NCI-H2081 (cell line): ENCODE measurements at regions not wholly inside any gene's neighbourhood (a gene's known extent, or its start where the extent isn't known, plus 50 kb on each side); places are given as distances from the start of the nearest gene placed in this dataset.

ENCODE experiments used
- DNase-seq, 2 experiments: peaks; one replicate each; lab custom pipeline; 2025; lab: John Stamatoyannopoulos, UW

DNA sequence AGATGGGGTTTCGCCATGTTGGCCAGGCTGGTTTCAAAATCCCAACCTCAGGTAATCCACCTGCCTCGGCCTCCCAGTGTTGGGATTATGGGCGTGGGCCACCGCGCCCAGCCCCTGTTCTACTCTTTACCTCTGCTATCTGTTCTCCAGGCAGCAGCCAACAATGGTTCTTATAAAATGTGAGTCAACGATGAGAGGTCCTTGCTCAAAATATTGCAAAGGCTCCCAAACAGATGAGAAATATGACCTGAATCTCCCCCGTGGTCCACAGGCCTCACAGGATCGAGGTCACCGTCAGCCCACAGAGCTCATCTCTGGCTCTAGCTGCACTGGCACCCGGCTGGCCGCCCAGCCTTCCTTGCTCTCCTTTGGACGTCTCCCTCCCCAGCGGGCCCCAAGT lies 62.0 kb upstream of the EGFR start:
- no peak for DNase-seq

DNA sequence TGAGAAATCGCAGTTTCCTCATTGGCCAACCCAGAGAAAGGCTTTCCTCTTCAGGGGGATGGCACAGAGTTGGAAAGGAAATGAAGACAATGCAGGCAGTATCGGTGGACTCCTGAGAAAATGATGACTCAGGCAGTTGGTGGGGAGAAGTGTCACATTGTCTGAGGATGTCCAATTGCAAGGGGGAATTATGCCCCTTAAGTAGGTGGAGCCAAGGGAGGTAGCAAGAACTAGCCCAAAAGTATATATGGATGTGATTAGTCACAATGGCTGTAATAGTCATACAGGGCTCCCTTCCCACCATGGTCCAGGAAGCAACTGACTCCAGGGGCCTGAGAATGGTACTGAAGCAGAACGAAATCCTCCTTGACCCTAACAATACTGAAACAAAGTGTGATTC lies 58.3 kb upstream of the EGFR start:
- DNase-seq, result no peak

DNA sequence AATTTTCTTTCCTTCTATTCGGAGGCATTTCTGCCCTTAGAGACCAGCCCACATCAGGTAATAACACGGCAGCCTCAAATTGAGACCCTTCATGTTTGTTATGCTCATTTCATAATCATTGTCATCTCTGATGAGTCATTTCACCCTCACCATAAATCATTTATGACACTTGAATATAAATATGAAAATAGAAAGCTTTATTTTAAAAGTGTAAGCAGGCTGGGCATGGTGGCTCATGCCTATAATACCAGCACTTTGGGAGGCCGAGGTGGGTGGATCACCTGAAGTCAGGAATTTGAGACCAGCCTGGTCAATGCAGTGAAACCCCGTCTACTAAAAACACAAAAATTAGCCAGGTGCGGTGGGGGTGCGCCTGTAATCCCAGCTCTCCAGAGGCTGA lies 57.4 kb upstream of the EGFR start:
- no peak for DNase-seq

DNA sequence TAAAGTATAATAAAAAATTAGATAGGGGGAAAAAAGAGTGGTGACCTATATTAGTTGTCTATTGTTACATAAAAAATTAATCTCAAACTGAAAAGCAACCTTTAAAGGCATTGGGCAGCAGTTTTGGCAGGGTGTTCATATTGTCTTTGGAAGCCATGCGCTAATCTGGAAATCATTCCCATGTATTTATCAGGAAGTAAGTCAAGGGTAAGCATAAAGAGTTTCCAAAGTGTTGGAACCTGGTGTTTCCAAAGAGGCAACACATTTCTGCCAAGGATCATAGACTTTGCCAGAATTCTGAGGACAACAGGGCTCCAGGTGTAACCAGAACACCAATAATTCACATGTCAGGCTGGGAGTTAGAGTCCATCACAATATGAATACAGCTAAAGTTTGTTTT lies 55.7 kb upstream of the EGFR start:
- DNase-seq, result no peak

DNA sequence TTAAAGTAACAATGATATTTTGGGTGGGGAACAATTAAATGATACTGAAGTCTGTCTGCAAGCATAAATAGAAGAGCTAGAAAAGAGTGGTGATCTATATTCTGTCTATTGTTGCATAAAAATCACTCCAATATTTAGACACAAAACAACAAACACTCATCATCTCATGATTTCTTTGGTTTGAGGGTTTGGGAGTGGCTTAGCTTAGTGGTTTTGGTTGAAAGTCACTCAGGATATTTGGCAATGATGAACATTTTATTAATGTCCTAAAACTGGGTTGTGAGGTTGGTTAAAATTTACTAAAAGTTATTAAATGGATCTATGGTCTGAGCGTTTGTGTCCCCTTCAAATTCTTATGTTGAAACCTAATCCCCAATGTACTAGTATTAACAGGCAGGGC lies 54.7 kb upstream of the EGFR start:
- no peak for DNase-seq

DNA sequence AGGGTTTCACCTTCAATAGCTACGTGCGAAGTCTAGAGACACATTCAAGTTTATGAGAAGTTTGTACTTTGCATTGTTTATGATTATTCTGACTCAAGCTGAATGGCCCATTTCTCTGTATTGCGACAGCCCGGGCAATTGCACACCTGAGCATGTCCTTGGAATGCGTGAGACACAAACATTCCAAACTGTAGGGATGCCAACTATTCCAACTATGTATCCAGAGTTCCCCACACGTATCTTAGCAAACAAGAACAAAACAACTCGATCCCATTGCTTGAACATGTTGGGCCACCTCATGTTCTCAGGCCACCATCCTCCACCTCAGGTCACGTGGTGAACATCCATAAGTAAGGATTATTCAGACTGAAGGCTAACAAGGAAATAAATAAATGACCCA lies 51.4 kb upstream of the EGFR start:
- no peak for DNase-seq

DNA sequence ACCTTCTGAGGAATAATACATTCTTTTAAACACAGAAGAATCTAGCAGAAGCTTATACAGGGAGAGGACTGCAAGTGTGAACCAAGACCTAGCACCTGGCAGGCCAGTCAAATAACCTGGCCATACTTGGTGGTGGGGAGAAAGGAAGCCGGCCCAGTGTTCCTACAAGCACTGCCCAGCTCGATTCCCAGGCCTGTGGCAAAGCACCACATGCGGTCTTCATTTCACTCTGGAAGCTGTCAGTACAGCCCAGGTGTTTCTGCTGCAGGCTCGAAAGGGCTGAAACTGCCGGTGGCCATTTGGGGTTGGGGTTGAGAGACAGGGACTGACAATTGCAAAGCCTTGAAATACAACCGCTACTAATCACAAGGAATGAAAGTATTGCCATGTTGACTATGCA lies 50.8 kb upstream of the EGFR start:
- no peak for DNase-seq
